Mesothelial cell of epicardium (in vitro differentiated cells): ENCODE measurements at regions not wholly inside any gene's neighbourhood (a gene's known extent, or its start where the extent isn't known, plus 50 kb on each side); places are given as distances from the start of the nearest gene placed in this dataset.
A peak's percentile ranks its signal among the peaks of the same experiment; 100 is the strongest.

ENCODE experiments used
- DNase-seq, 2 experiments: peaks; one replicate each; pipeline ENCODE4 v3.0.0; 2021; ENCODE audit warnings: low spot score in 2 of 2; ENCODE audit not compliant: unreplicated experiment in 2 of 2
- H3K27ac Mint-ChIP-seq: 2 replicates; pipeline ENCODE4 v1.8.0; 2021; ENCODE audit warnings: mixed read lengths
- H3K27me3 Mint-ChIP-seq: 2 replicates; pipeline ENCODE4 v1.8.0; 2021; ENCODE audit warnings: low read depth, mixed read lengths
- H3K36me3 Mint-ChIP-seq: 2 replicates; pipeline ENCODE4 v1.8.0; 2021; ENCODE audit warnings: mixed read lengths
- H3K4me1 Mint-ChIP-seq: 2 replicates; pipeline ENCODE4 v1.8.0; 2021; ENCODE audit warnings: mixed read lengths
- H3K4me3 Mint-ChIP-seq: 2 replicates; pipeline ENCODE4 v1.8.0; 2021; ENCODE audit warnings: mild to moderate bottlenecking, moderate library complexity, mixed read lengths
- H3K9me3 Mint-ChIP-seq: 2 replicates; pipeline ENCODE4 v1.8.0; 2021; ENCODE audit warnings: mixed read lengths
- CTCF ChIP-seq: fragments of 200-600 bp; sonication (generic); IDR thresholded peaks from one replicate; pipeline ENCODE4 v1.5.0; 2021; ENCODE audit warnings: antibody characterized with exemption; ENCODE audit not compliant: unreplicated experiment

GRCh38 chr20:57047281-57048026 lies 219.0 kb downstream of the BMP7 start:
- Mint-ChIP-seq H3K27me3 (no peaks in the 10 kb centered on the region), H3K27ac (peak overlapping the region; percentile 89), H3K4me3 (no peak overlapping the region), H3K36me3 (no peaks in the 10 kb centered on the region), H3K4me1 (peaks cover 23% of the 10 kb centered on the region), H3K9me3 (no peaks in the 10 kb centered on the region)
- TF ChIP-seq CTCF: peak; percentile 16
- DNase-seq: peak in 1 of 2 experiments; percentile 47

- Mint-ChIP-seq H3K36me3 (no peaks in the 10 kb centered on the region), H3K4me1 (peaks cover 19% of the 10 kb centered on the region), H3K27me3 (no peaks in the 10 kb centered on the region), H3K4me3 (no peak overlapping the region), H3K9me3 (peaks cover 2% of the 10 kb centered on the region), H3K27ac (peak overlapping the region; percentile 89)
- peak; percentile 68 for TF ChIP-seq CTCF
- peak in 1 of 2 experiments; percentile 56 for DNase-seq
These were observed 218.2 kb downstream of the BMP7 start for GRCh38 chr20:57048027-57048869.

GRCh38 chr20:57049296-57049695 lies 217.1 kb downstream of the BMP7 start:
- TF ChIP-seq CTCF: no peak
- no peak overlapping the region for H3K4me3 Mint-ChIP-seq
- no peak for DNase-seq
- H3K4me1 Mint-ChIP-seq: peaks cover 19% of the 10 kb centered on the region
- H3K9me3 Mint-ChIP-seq: peaks cover 3% of the 10 kb centered on the region
- no peak overlapping the region for H3K27ac Mint-ChIP-seq
- no peaks in the 10 kb centered on the region for H3K27me3 Mint-ChIP-seq
- H3K36me3 Mint-ChIP-seq: no peaks in the 10 kb centered on the region

GRCh38 chr20:57051096-57051495 lies 215.3 kb downstream of the BMP7 start:
- H3K4me1 Mint-ChIP-seq: peaks cover 19% of the 10 kb centered on the region
- no peak for TF ChIP-seq CTCF
- DNase-seq: no peak
- H3K27me3 Mint-ChIP-seq: no peaks in the 10 kb centered on the region
- H3K36me3 Mint-ChIP-seq: no peaks in the 10 kb centered on the region
- no peak overlapping the region for H3K27ac Mint-ChIP-seq
- no peak overlapping the region for H3K4me3 Mint-ChIP-seq
- peaks cover 3% of the 10 kb centered on the region for H3K9me3 Mint-ChIP-seq

- Mint-ChIP-seq H3K36me3 (no peaks in the 10 kb centered on the region), H3K9me3 (peaks cover 3% of the 10 kb centered on the region), H3K27ac (no peak overlapping the region), H3K4me1 (peaks cover 10% of the 10 kb centered on the region), H3K4me3 (no peak overlapping the region), H3K27me3 (no peaks in the 10 kb centered on the region)
- no peak for TF ChIP-seq CTCF
- DNase-seq: no peak
These were observed 213.4 kb downstream of the BMP7 start for GRCh38 chr20:57053067-57053466.
